Glomerular visceral epithelial cell (primary cell): ENCODE measurements at regions not wholly inside any gene's neighbourhood (a gene's known extent, or its start where the extent isn't known, plus 50 kb on each side); places are given as distances from the start of the nearest gene placed in this dataset.

Experiments
- DNase-seq: peaks from one replicate; pipeline ENCODE4 v3.0.0-alpha.2; 2016; ENCODE audit errors: extremely low spot score

DNA sequence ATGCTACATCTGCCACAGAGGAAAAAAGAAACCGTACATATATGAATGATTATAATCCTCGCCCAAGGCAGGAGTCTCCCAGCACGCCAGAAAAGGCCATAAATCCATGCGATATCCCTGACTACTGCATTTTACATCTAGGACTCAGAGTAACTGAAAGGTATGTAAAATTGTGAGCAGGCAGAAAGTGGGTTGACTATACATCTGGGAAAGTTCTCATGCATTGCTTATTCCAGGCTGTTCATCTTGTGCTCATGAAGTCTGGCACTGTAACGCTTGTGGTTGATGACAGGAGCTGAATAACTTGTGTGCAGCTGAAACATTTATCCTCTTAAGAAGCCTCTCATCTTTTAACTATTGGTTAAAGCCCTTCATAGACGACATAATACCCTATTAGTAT is 193.4 kb upstream of the STEAP4 start:
- no peak for DNase-seq

DNA sequence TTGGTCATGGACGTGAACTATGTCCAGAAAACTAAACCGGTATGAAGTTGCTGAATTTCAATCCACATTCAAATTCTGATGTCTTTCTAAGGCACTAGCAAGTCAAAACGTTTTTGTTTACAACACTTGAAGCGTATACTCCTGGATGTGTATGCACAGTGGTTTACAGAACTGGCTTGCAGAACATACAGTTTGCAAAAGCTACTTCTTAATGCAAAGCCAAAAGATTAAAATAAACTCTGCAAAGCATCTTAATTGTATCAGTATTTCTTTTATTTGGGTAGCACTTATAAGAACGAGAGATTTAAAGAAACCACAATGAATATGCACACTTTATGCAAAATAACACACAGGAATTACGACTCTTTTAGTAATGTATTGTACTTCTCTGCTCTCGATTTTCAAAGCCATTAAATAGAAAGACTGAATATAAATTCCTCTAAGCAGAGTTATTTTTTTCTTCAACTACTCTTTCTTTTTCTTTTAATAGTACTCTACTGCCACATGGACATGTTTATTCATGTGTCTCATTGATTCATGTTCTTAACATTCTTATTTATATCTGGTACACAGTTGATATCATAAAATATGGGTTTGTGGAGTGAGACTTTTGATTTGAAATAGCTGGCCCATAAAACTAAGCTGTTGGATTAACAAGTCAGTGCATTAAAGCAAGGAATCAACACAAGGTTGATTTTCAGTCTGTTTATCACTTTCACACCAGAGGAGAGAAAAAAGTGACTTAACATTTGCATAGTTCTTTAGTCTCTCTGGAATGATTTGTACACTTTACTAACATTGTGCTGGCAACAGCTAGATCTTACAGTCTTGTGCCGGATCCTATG is 189.4 kb upstream of the STEAP4 start:
- no peak for DNase-seq

DNA sequence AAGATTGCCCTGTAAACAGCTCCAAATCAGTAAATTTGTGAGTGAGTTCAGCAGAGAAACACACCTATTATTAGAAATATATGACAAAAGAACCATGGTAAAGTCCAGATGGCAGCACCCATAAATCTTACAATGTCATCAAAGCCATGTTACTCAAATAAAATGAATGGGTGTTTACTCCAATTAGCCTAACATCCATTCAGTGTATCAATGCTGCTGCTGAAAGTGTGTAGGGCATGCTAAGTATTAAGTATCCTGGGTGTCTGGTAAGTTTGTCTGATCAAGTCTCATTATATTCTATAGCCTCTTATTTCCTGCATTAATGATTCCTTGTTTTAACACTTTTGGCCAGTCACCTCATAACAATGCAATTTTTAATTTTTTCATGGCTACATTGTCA is 185.5 kb upstream of the STEAP4 start:
- no peak for DNase-seq

DNA sequence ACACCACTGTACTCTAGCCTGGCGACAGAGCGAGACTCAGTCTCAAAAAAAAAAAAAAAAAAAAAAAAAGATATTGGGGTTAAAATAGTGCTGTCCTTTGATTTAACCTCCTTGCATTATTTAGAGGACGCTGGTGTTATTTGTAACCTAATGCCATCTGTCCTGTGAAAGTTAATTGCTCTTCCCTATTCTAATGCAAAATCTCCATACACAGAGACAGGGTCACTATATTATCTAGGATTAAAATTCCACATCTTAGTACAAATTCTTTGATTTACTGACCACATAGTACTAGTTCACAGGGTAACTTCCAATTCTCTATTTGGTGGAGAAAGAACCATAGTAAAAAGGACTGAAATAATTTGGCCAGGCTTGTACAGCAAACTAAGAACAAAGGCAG is 184.2 kb upstream of the STEAP4 start:
- no peak for DNase-seq

DNA sequence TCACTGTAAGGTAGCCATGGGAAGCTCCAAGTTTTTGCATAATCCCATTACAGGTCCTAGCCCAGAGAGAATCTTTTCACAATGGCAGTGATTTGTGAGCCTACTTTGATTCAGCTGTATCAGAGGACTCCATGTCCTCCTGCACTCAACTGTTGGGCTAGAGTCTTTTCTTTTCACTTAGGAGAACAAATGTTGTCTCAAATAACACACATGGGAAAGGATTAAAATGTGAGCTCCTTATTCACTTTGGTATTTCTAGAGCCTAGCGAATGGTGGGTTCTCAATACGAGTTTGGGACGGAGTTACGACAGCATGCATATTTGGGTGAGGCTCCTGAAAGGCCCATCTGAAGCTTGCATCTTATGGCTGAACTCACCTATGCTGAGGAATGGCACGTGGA is 183.5 kb upstream of the STEAP4 start:
- DNase-seq = no peak

DNA sequence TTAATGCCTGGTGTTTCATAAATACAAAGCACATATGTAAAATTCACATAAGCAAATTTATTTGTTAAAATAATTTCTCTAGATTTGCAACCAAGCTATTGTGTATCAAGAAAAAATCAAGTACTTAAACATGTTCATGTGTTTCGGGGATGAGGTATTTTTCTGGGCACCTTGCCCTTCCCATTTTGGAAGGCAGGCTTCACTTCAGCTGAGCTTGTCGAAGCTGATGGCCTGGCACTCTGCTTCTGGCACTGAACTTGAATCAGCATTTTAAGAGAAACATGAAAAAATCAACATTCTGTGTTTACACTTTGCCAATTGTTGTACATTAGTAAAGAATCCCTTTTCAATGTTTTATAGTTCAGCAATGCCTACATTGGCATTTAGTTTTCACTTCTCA is 179.1 kb upstream of the STEAP4 start:
- no peak for DNase-seq

DNA sequence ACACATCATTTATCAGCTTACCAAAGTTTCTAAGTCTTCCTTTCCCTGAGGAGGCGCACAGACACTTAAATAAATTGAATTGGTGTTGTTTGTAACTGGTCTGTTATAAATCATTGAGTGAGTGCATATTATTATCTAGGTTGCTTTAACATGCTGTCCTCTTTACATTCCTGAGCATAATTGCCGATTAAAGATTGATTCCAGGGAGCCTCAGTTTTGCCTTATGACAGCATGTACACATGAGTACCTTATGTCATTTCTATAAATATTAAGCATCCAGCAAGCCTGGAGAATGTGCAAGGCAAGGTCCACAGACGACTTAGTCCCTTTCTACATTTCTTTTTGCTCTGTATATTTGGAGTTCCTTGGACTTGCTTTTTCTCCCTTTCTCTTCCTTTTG is 177.9 kb upstream of the STEAP4 start:
- DNase-seq = no peak

DNA sequence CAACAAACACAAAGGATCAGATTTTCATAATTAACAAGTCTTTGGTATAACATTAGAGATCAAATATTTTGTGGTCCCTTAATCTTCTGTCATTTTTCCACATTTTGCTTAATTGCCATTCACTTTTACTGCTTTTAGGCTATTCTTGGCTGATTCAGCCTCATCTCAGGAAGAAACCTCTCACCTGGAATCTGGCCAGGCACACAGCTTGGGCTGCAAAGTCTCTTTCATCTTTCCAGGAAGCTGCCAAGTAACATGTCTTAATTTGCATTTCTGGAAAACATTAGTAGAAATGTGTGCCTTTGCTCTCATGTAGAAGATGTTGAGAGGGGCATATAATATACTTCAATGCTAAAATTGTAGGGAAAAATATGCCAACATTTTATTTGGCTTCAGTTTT is 174.2 kb upstream of the STEAP4 start:
- DNase-seq = no peak

DNA sequence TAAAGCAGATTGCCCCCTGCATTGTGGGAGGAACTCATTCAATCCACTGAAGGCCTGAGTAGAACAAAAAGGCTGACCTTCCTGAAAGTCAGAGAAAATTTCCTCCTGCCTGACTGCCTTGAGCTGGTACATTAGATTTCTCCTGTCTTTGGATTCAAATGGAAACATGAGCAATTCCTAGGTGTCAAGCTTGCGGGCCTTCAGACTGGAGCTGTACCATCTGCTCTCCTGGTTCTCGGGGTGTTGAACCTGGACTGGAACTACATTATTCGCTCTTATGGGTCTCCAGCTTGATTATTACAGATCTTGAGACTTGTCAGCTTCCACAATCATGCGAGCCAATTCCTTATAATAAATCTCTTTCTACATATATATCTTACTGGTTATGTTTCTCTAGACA is 173.6 kb upstream of the STEAP4 start:
- no peak for DNase-seq

DNA sequence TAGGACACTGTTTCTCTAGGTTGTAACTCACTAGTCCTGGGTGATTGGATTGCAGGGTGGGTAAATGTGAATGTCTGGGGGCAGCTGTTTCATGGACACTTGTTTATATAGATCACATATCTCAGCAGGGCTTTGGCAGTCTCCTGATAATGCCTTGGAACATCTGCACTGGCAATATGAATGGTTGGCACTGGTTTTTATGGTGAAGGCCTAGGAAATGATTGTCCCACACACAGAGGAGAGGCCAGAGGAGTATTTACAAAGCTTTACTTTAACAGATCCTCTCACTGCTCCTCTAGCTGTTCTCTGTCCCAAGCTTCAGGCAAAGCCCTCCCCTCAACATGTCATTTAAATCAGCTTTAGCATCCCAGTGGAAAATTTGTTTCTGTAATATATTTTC is 171.3 kb upstream of the STEAP4 start:
- DNase-seq = no peak

DNA sequence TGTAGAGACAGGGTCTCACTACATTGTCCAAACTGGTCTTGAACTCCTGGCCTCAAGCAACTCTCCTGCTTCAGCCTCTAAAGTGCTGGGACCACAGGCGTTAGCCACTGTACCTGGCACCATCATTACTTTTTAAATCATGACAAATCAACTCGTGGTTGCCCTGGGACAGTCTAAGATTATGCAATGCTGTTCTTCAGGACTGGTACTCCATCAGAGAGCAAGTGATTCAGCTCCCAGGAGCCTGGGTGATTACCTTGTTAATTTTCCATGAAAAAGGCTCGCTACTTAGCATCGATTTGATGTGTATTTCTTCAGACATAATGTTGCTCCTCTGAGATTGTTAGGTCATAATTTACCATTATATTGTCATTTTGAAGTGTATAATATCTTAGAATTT is 158.9 kb upstream of the STEAP4 start:
- DNase-seq = no peak

DNA sequence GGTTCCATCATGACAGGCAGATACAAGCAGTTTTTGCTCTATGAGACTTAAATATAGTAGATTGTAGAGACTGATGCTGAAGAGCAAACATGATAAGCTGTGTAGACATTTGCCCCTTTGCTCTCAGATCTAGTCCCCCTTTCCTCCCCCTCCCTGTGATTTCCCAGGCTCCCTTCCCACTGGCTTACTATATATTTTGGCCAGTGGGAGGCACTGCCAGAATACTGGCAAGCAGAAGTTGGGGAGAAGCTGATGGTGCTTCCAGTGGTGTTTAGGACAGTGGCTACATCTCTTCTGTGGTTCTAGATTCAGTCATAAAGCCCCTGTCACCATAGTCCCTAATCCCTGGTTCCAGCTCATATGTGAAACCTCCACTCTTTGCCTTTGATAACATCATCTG is 156.1 kb upstream of the STEAP4 start:
- no peak for DNase-seq

DNA sequence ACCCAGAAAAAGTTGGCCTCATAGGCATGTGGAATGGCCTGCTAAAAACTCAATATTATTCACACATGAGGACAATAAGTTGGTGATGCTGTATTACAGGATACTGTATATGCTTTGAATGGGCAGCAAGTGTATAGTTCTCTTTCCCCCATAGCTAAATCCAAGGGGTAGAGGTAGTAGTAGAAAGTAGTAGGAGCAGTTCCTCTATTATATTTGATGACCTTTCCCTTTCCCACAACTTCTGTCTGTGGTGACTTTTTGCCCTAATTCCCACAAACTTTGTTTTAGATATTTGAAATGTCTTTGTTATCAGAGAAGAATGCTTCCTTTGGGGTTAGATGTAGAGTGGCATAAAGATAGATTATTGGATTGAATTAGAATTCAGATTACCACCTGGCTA is 154.0 kb upstream of the STEAP4 start:
- no peak for DNase-seq

DNA sequence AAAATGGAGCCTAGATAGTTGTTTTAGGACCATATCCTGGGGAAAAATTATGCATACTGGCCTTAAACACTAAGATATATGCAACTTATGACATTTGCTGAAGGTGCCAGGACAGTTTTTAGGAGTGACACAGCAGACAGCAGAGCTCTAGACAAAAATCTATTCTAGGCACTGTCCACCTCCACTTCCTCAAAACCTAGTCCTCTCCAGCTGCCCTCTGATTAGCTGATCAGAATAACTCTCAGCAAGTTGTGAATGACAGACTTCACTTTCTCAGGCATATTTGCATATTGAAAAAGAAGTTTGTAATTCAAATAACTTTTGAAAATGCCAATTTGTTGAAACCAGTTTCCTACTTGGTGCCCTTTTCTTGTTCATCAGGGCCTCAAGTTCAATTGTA is 152.3 kb upstream of the STEAP4 start:
- DNase-seq = no peak

DNA sequence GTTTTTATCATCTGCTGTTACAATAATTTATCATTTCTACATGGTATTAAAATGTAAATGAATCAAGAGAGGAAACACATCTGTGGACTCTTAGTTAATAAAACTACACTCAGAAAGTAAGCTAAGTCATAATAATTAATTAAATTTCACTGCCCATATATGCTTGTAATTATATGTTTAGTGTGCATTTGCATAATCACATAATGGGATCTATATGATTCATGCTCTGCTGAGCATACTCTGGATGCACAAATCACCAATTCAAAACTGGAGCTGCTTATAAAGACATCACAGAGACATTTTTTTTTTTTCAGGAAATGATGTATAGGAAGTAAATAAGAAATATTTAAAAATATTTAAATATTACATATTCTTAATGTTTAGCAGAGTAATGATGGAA is 151.6 kb upstream of the STEAP4 start:
- DNase-seq = no peak

DNA sequence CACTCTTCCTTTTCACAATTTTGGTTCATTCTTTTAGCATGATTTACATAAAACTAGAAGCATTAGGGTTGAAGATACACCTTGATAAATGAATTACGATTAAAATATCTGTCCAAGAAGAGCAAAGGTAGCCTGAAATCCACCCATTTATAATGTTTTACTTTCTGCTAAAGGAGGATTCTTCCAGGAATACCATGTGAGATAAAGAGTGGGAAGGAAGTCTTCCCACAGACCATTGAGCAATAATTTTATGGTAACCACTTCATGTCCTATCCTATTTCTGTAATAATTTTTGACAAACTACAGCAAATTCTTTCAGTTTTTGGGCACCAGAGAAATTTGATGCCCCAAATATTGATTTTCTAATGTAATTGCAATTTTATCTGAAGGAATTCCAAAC is 150.6 kb upstream of the STEAP4 start:
- no peak for DNase-seq

DNA sequence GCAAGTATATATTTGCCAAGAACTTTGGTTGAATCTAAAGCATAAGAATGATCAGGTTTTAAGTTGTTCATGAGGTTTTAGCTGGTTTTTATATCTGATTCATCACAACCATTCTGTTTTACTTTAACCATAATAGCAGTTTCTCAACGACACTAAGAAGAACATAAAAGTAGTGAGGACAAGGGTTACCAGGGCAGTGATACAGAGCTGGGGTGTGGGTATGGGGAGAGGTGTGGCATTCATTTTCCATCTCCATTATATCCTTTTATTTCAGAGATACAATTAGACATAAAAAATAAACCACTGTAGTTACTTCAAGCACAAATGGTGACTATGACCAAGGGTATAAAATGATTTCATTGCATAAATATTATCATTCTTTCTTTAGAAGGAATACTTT is 149.8 kb upstream of the STEAP4 start:
- no peak for DNase-seq

DNA sequence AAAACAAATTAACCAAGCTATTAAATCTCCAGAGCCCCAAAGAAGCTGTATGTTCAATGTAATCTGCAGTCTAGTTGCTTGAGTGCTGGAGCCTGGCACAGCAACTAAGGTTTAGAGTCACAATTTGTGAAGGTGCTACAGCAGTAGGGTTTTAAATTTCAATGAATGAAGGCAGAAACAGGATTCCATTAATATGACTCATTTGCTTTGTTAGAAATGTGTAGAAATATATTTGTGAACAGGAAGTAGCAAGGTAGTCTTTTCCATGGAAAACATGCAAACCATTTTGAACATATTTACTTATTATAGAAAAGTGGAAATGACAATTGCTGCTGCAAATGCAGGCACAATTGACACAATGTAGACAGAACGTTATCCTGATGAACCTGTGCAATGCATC is 149.0 kb upstream of the STEAP4 start:
- DNase-seq = no peak

DNA sequence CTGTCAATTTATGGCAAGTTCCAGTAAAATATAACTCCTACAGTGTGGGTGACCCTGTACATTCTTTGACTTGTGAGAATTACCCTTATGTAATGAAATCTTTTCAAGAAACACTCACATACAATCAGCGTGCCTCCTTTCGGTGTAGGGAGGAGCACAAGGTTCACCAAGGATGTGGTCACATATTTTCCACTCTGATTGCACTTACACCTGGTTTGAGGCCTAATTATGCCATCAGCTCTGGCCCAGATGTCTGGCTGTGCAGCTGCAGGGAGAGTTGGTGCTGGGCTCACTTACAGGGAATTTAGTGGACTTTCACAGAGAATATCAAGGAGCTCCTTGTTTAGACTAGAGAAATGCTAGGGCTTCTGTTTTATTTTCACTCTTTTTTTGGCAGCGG is 146.0 kb upstream of the STEAP4 start:
- DNase-seq = no peak

DNA sequence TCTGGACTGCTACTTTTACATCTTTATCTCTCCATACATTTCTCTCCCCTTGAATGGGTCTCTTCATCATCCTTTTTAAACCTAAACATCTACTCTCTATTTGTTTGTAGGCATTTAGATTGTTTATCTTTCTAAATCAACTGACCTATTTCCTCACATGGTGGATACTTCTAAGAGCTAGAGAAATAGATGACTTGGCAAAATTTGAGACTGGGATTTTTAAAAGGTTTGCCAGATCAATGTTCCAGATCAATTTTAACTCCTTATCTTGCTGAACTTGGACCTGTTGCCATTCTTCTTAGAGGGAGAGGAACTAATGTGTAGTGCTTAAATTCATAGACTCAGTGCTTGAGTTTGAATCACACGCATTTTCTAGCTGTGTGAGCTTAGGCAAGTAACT is 144.2 kb upstream of the STEAP4 start:
- DNase-seq = no peak

DNA sequence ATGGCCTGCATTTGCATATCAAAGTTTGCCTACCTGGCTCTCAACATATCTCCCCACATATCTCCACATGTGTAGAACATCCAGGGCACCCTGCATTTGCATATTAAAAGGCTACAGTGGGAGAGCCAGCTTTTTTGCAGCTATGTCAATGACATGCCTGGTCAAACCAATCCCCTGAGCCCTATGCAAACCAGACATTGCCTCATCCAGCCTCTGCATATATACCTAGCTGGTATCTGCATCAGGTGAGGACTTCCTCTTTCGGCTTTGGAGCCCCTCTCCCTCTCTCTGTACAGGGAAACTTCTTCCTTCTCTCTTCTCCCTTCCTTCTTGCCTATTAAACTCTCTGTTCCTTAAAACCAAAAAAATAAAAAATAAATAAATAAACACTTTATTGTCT is 142.7 kb upstream of the STEAP4 start:
- no peak for DNase-seq

DNA sequence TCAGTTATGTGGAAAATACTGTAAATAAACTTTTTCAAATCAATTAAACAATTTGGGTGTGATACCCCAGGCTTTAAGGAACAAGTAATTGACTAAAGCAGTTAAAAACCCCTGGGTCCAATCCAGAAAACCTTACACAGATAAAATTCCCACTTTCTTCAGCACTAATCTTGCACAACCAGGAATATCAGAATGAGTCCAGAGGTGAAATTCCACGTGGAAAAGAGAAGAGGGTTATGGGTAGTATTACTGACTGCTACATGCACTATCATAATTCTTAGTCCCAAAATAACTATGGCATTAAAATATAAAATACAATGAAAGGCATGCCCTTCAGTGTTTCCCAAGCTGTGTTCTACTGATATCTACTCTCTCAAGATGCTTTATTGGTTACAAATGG is 135.7 kb upstream of the STEAP4 start:
- no peak for DNase-seq

DNA sequence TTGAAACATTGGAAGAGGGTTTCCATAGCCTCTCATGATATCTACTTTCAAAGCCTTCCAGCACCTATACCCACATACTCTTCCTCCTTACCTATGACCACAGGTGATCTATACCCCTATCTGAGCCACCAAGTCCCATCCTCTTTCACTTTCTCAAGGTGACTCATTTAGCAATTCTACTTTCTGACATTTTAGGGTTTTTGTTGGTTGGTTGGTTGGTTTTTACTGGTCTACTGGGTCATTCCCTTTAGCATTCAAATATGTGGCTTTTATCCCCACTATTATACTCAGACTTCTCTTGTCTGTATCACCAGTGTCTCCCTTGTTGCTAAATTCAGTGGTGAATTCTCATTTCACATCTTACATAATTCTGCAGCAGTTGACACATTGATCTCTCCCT is 130.4 kb upstream of the STEAP4 start:
- no peak for DNase-seq

DNA sequence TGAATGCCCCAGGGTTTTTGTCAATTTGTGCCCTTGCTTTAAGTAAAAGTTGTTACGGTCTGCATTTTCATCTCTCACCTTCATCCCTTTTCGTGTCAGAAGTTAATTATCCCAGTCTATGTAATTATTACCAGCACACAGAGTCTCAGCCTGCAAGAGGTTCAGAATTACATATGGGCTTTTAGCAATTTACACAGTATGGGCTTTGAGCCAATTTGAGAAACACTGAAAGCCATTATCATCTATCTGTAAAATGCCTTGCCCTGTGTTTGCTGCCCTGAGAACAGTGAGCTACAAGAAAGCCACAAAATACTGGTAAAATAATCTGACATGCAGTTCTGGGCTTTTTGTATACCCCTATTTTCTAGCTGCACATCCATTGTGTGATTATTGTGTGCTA is 125.6 kb upstream of the STEAP4 start:
- no peak for DNase-seq
